Cardiac fibroblast (primary cell): ENCODE measurements at regions not wholly inside any gene's neighbourhood (a gene's known extent, or its start where the extent isn't known, plus 50 kb on each side); places are given as distances from the start of the nearest gene placed in this dataset.
"Not testable (repeated sequence)": the region's sequence is repeated elsewhere in the genome, so short reads cannot be mapped to it uniquely, and the experiment has no call there.

ENCODE experiments used
- DNase-seq, 2 donors: peaks; one replicate each; pipeline versions ENCODE4 v3.0.0 to v3.0.0-alpha.2; 2010; ENCODE audit warnings: low read depth in 2 of 2
- H3K4me3 ChIP-seq, 2 donors: replicated peaks in 1 of 2; 1 replicate in 1 of 2; 2 replicates in 1 of 2; pipeline ENCODE4 v1.5.1; 2011; ENCODE audit warnings: low read depth in 2 of 2, low read length in 2 of 2, mild to moderate bottlenecking in 2 of 2, moderate library complexity in 1 of 2
- TF ChIP-seq, protein P1 (sequence below): IDR thresholded peaks from one replicate; pipeline ENCODE4 v1.5.1; 2011; ENCODE audit warnings: low read depth, mild to moderate bottlenecking, low read length, inconsistent platforms

- H3K4me3 ChIP-seq = no peak overlapping the region
- TF ChIP-seq, protein P1, sequence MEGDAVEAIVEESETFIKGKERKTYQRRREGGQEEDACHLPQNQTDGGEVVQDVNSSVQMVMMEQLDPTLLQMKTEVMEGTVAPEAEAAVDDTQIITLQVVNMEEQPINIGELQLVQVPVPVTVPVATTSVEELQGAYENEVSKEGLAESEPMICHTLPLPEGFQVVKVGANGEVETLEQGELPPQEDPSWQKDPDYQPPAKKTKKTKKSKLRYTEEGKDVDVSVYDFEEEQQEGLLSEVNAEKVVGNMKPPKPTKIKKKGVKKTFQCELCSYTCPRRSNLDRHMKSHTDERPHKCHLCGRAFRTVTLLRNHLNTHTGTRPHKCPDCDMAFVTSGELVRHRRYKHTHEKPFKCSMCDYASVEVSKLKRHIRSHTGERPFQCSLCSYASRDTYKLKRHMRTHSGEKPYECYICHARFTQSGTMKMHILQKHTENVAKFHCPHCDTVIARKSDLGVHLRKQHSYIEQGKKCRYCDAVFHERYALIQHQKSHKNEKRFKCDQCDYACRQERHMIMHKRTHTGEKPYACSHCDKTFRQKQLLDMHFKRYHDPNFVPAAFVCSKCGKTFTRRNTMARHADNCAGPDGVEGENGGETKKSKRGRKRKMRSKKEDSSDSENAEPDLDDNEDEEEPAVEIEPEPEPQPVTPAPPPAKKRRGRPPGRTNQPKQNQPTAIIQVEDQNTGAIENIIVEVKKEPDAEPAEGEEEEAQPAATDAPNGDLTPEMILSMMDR = no peak
- DNase-seq = no peak
Measured at GRCh38 chr2:65607662-65608305, 175.4 kb upstream of the SPRED2 start.

DNA sequence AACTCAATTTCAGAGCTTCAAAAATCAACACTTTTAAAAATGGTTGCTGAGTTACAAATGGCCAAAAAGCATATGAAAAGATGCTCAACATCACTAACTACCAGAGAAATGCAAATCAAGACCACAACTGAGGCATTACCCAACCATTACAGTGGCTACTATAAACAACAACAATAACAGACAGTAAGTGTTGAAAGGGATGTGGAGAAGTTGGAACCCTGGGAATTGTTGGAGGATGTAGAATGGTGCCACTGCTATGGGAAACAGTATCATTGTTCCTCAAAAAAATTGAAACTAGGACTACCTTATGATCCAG is 173.3 kb upstream of the SPRED2 start:
- no peak for DNase-seq
- H3K4me3 ChIP-seq = no peak overlapping the region
- TF ChIP-seq, protein P1 = no peak

DNA sequence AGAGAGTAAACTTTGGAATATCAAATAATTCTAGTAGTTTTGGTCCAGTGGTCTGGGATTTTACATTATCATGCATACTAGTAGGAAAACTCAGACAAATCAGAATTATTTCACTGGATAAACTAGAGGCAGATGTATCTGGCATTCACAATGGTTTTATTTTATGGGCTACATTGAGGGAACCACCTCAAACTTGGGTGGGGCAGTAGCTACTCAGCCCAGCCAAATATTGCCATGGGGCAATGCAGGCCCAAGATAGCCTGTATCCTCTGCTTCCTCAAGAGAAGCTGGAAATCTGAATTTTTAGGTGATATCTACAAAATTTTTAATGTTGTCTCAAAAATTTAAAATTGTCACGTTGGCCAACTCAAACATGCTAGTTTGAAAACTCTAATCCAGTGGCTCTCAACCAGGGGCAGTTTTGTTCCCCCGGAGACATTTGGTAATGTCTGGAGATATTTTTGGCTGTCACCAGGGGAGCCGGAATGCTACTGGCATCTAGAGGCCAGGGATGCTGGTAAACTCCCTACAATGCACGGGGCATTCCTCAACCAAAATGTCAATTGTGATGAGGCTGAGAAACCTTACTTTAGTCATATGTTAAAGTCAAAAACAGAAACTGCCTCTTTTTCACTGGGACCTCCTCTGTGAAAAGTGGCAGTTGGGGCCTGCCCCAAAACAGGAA is 172.8 kb upstream of the SPRED2 start:
- H3K4me3 ChIP-seq = no peak overlapping the region
- TF ChIP-seq, protein P1 = no peak
- no peak for DNase-seq

- DNase-seq = peak in 1 of 2 donors; percentile 33
- H3K4me3 ChIP-seq = no peak overlapping the region
Measured at GRCh38 chr2:65604246-65604645, 171.8 kb upstream of the SPRED2 start.

GRCh38 chr2:65602603-65603235 is 170.3 kb upstream of the SPRED2 start:
- no peak overlapping the region for H3K4me3 ChIP-seq
- no peak for DNase-seq
- TF ChIP-seq, protein P1 = no peak

More at GRCh38 chr2:65604246-65604645, 171.8 kb upstream of the SPRED2 start:
- TF ChIP-seq, protein P1 = no peak

DNA sequence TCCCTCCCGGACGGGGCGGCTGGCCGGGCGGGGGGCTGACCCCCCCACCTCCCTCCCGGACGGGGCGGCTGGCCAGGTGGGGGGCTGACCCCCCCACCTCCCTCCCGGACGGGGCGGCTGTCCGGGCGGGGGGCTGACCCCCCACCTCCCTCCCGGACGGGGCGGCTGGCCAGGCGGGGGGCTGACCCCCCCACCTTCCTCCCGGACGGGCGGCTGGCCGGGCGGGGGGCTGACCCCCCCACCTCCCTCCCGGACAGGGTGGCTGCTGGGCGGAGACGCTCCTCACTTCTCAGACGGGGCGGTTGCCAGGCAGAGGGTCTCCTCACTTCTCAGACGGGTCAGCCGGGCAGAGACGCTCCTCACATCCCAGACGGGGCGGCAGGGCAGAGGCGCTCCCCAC is 168.5 kb upstream of the SPRED2 start:
- H3K4me3 ChIP-seq, DNase-seq: not testable (repeated sequence)

GRCh38 chr2:65600351-65600750 is 168.0 kb upstream of the SPRED2 start:
- DNase-seq, H3K4me3 ChIP-seq: not testable (repeated sequence)
